ENCODE measurements at regions not wholly inside any gene's neighbourhood (a gene's known extent, or its start where the extent isn't known, plus 50 kb on each side); places are given as distances from the start of the nearest gene placed in this dataset.

DNA sequence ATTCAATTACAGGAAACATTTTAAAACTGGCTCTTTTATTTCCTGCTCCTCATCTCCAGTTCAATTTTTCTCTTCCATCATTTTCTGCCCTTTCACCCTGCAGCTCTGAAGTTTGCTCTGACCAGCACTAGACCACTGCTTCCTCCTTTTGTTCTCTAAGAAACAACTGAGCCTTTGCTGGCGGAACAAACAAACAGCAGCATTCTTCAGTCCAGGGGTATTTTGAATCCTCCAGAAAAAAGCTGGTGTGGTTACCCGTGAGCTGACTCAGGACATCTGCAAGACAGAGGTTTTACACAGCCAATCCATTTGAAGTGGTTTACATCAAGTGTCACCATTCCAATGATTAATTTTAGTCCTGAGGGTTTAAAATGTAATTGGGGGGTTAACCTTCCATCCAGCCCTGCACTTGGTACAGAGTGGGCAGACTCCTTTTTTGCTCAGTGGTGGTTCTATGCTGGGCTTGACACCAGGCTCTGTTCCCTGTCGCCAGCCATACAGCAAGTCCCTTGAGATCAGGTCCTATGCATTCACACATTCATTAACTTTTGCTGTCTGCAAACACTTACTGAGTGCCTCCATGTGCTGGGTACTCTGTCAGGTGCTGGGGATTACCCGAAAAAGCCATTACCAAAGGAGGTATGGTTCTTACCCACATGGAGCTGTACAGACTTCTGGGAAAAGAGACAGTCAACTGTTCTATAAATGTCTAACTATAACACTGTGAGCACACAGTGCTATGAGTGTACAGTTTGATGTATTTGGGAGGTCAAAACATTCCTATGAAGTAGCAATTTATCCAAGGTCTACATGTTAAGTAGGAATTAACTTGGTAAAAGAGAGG, 909.4 kb upstream of the GYPC start:
- TF ChIP-seq, protein P1, sequence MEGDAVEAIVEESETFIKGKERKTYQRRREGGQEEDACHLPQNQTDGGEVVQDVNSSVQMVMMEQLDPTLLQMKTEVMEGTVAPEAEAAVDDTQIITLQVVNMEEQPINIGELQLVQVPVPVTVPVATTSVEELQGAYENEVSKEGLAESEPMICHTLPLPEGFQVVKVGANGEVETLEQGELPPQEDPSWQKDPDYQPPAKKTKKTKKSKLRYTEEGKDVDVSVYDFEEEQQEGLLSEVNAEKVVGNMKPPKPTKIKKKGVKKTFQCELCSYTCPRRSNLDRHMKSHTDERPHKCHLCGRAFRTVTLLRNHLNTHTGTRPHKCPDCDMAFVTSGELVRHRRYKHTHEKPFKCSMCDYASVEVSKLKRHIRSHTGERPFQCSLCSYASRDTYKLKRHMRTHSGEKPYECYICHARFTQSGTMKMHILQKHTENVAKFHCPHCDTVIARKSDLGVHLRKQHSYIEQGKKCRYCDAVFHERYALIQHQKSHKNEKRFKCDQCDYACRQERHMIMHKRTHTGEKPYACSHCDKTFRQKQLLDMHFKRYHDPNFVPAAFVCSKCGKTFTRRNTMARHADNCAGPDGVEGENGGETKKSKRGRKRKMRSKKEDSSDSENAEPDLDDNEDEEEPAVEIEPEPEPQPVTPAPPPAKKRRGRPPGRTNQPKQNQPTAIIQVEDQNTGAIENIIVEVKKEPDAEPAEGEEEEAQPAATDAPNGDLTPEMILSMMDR (IDR thresholded peaks at IDR 0.05) = no peak
- TF ChIP-seq POLR2A (IDR thresholded peaks at IDR 0.05) (no peak), EP300 (IDR thresholded peaks at IDR 0.05) (no peak)

All from stomach (tissue), 4 donors.